Mucosa of descending colon (tissue), 3 donors: ENCODE measurements at regions not wholly inside any gene's neighbourhood (a gene's known extent, or its start where the extent isn't known, plus 50 kb on each side); places are given as distances from the start of the nearest gene placed in this dataset.

Experiments
- ATAC-seq: fragments of 200-7000 bp; cut with Tn5 transposase; one replicate; pipeline ENCODE4 v1.9.1; 2020; ENCODE audit warnings: mild to moderate bottlenecking, moderate library complexity
- DNase-seq, 3 donors: peaks; one replicate each; pipeline ENCODE4 v3.0.0-alpha.2; 2020
- H3K36me3 ChIP-seq: fragments of 200-600 bp; one replicate; pipeline ENCODE4 v1.8.0; 2021; ENCODE audit warnings: low read depth, mild to moderate bottlenecking
- H3K4me1 ChIP-seq: fragments of 200-600 bp; one replicate; pipeline ENCODE4 v1.8.0; 2021; ENCODE audit warnings: low read depth, mild to moderate bottlenecking
- H3K4me3 ChIP-seq: fragments of 200-600 bp; one replicate; pipeline ENCODE4 v1.8.0; 2021; ENCODE audit warnings: mild to moderate bottlenecking
- H3K9me3 ChIP-seq: fragments of 200-600 bp; one replicate; pipeline ENCODE4 v1.8.0; 2021; ENCODE audit warnings: mild to moderate bottlenecking
- CTCF ChIP-seq: fragments of 200-600 bp; IDR thresholded peaks from one replicate; pipeline ENCODE4 v1.8.0; 2022; ENCODE audit warnings: antibody characterized with exemption, mild to moderate bottlenecking
- intact Hi-C, 2 donors: fragments of 100-400 bp; cut with DNase I in 1 of 2; cut with micrococcal nuclease in 1 of 2; formaldehyde crosslinking; loops; one replicate each; pipeline versions ENCODE4 v1.11.0 to v1.11.1; 2022; cut with DNase I, micrococcal nuclease
- donor health status: DM: no; HTN: no; CAD: no; lungs with moderate emphysema.
- donor health status: DM: no; HTN: no; CAD: no.
- donor health status: DM: no; HTN: yes; CAD: no.

GRCh38 chr13:109419896-109420295, 366.5 kb downstream of the IRS2 start:
- H3K4me3 ChIP-seq = no peak overlapping the region
- no peak for ATAC-seq
- H3K4me1 ChIP-seq = no peaks in the 10 kb centered on the region
- intact Hi-C loops = no loop called here
- TF ChIP-seq CTCF = no peak
- no peaks in the 10 kb centered on the region for H3K36me3 ChIP-seq
- no peaks in the 10 kb centered on the region for H3K9me3 ChIP-seq
- DNase-seq = no peak

GRCh38 chr13:109418111-109418510, 368.3 kb downstream of the IRS2 start:
- no peaks in the 10 kb centered on the region for H3K36me3 ChIP-seq
- H3K4me1 ChIP-seq = no peaks in the 10 kb centered on the region
- ATAC-seq = no peak
- no peak overlapping the region for H3K4me3 ChIP-seq
- intact Hi-C loops = no loop called here
- no peak for TF ChIP-seq CTCF
- no peak for DNase-seq
- H3K9me3 ChIP-seq = no peaks in the 10 kb centered on the region

GRCh38 chr13:109416001-109416400, 370.4 kb downstream of the IRS2 start:
- TF ChIP-seq CTCF = no peak
- no peak for DNase-seq
- intact Hi-C loops = no loop called here
- Histone ChIP-seq H3K36me3 (no peaks in the 10 kb centered on the region), H3K4me1 (no peaks in the 10 kb centered on the region), H3K9me3 (no peaks in the 10 kb centered on the region), H3K4me3 (no peak overlapping the region)
- no peak for ATAC-seq

- no peak for TF ChIP-seq CTCF
- intact Hi-C loops = no loop called here
- H3K36me3 ChIP-seq = no peaks in the 10 kb centered on the region
- DNase-seq (no peak), ATAC-seq (no peak)
- H3K4me3 ChIP-seq = no peak overlapping the region
- H3K4me1 ChIP-seq = no peaks in the 10 kb centered on the region
- H3K9me3 ChIP-seq = no peaks in the 10 kb centered on the region
Measured at GRCh38 chr13:109415057-109415456, 371.3 kb downstream of the IRS2 start.

GRCh38 chr13:109412283-109412901, 374.0 kb downstream of the IRS2 start:
- peak in 2 of 3 donors; percentile 35 to 46 for DNase-seq
- no peak overlapping the region for H3K4me3 ChIP-seq

More at GRCh38 chr13:109412283-109412901, 374.0 kb downstream of the IRS2 start:
- no peak for TF ChIP-seq CTCF
- Histone ChIP-seq H3K36me3 (no peaks in the 10 kb centered on the region), H3K4me1 (no peaks in the 10 kb centered on the region), H3K9me3 (no peaks in the 10 kb centered on the region)
- peak; percentile 62 for ATAC-seq
- intact Hi-C loops = no loop called here
